ENCODE measurements at regions not wholly inside any gene's neighbourhood (a gene's known extent, or its start where the extent isn't known, plus 50 kb on each side); places are given as distances from the start of the nearest gene placed in this dataset.

DNA sequence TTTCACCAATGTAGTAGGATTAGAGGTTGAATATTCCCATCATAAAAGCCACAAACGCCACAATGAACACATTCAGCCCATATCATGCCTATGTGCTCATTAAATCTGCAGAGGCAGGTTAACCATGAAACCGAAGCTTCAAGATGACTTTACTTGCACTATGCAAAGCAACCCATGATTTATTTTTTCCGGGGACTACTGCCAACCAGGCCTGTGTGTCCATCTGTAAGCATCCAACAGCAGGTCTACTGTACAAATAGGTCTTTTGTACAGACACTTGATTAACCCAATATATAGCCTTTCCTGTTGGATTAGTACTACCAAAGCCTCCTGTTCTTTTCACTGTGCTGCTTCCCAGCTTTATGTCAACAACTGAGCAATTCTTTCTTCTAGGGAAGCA lies 104.9 kb upstream of the CDH10 start:
- Histone ChIP-seq H3K9ac (replicated peaks in 1 of 4; ENCODE audit: extremely low read depth in 1 of 4, low read depth in 3 of 4, low read length in 3 of 4) (no peak overlapping the region), H3K14ac (ENCODE audit: insufficient read length) (no peak overlapping the region), H3K27ac (ENCODE audit: low read depth, low read length) (no peak overlapping the region), H2BK120ac (replicated peaks; ENCODE audit: low read depth, low read length) (no peak overlapping the region), H2BK20ac (ENCODE audit: low read length) (no peak overlapping the region), H2AK5ac (ENCODE audit: low read depth, low read length) (no peak overlapping the region), H2BK5ac (ENCODE audit: low read depth, low read length) (no peak overlapping the region), H4K20me1 (replicated peaks in 1 of 2; ENCODE audit: control insufficient read depth in 1 of 2, insufficient read depth in 2 of 2, low read length in 2 of 2) (no peaks in the 10 kb centered on the region), H3K27me3 (replicated peaks in 1 of 4; ENCODE audit: control insufficient read depth in 3 of 4, extremely low read depth in 1 of 4, insufficient read depth in 3 of 4, low read length in 3 of 4) (no peaks in the 10 kb centered on the region), H2BK12ac (ENCODE audit: low read depth, low read length) (no peak overlapping the region), H3K36me3 (ENCODE audit: control insufficient read depth in 2 of 4, insufficient read depth in 4 of 4, low read length in 3 of 4) (no peaks in the 10 kb centered on the region), H3K56ac (replicated peaks; ENCODE audit: insufficient read length, low read depth, low read length) (no peak overlapping the region), H3K23me2 (ENCODE audit: low read depth, low read length) (no peaks in the 10 kb centered on the region), H4K8ac (ENCODE audit: extremely low read depth, insufficient read depth, low read length) (no peak overlapping the region), H3K9me3 (ENCODE audit: insufficient read depth in 2 of 2, low read depth in 1 of 2, low read length in 1 of 2) (no peaks in the 10 kb centered on the region), H3K18ac (ENCODE audit: extremely low read depth, low read length) (no peak overlapping the region), H2AFZ (ENCODE audit: low read length) (no peak overlapping the region), H3K23ac (ENCODE audit: insufficient read length) (no peak overlapping the region), H4K5ac (ENCODE audit: insufficient read length, low read depth, low read length) (no peak overlapping the region), H3K4ac (replicated peaks; ENCODE audit: insufficient read length, low read depth, low read length) (no peak overlapping the region), H4K91ac (replicated peaks; ENCODE audit: insufficient read length, low read length) (no peak overlapping the region), H3K4me2 (ENCODE audit: insufficient read depth in 1 of 2, low read depth in 2 of 2, low read length in 2 of 2) (no peak overlapping the region), H3K79me1 (ENCODE audit: low read depth, low read length) (no peaks in the 10 kb centered on the region), H3K4me1 (replicated peaks in 1 of 4; ENCODE audit: control insufficient read depth in 3 of 4, insufficient read depth in 4 of 4, low read length in 3 of 4) (no peaks in the 10 kb centered on the region), H3K4me3 (ENCODE audit: extremely low read depth in 1 of 4, insufficient read depth in 2 of 4, low read depth in 3 of 4, low read length in 4 of 4) (no peak overlapping the region), H3K79me2 (ENCODE audit: control insufficient read depth in 1 of 2, insufficient read depth in 2 of 2, low read length in 2 of 2) (no peaks in the 10 kb centered on the region), H2BK15ac (ENCODE audit: low read length) (no peak overlapping the region)
- 86% methylated on average over 3 of the region's 3 CpGs; no CpG with 5 or more reads in 1 of the 2 experiments for WGBS, 2 experiments (ENCODE audit: extremely low coverage in 1 of 2, insufficient coverage in 1 of 2, insufficient read length in 1 of 2, insufficient replicate concordance in 2 of 2, low coverage in 1 of 2, low lambda C conversion rate in 2 of 2, missing lambda C conversion rate in 1 of 2)
- POLR2A ChIA-PET (ENCODE audit: partially characterized antibody) = no interaction called here
- CTCF ChIA-PET (ENCODE audit: partially characterized antibody) = interaction anchor here (1.4 kb wide), 1 partner anchor 257 kb away, joined by 3 read pairs; no protein-coding TSS in a partner anchor
- no peak for FAIRE-seq
- DNase-seq (ENCODE audit: low read depth in 1 of 2, low spot score in 2 of 2) = no peak
- TF ChIP-seq KDM5A (IDR thresholded peaks at IDR 0.05; ENCODE audit: low read length) = no peak
- TF ChIP-seq EP300 (IDR thresholded peaks at IDR 0.05; ENCODE audit: borderline replicate concordance in 1 of 2, low read depth in 2 of 2, low read length in 2 of 2) = no peak
- TF ChIP-seq POLR2A (IDR thresholded peaks at IDR 0.05; ENCODE audit: control extremely low read depth in 1 of 2, low read depth in 2 of 2, low read length in 2 of 2) = no peak
- TF ChIP-seq TCF12 (IDR thresholded peaks at IDR 0.05; ENCODE audit: low read depth, low read length) = no peak
- TF ChIP-seq TEAD4 (IDR thresholded peaks at IDR 0.05; ENCODE audit: low read depth, low read length) = no peak
- no peak for TF ChIP-seq JUND (IDR thresholded peaks at IDR 0.05; ENCODE audit: low read length)
- no peak for TF ChIP-seq SIX5 (IDR thresholded peaks at IDR 0.05; ENCODE audit: low read depth, low read length)
- no peak for TF ChIP-seq BACH1 (IDR thresholded peaks at IDR 0.05; ENCODE audit: low read length)

Data from H1 (cell line).